ENCODE measurements at regions not wholly inside any gene's neighbourhood (a gene's known extent, or its start where the extent isn't known, plus 50 kb on each side); places are given as distances from the start of the nearest gene placed in this dataset.
"Not testable (repeated sequence)": the region's sequence is repeated elsewhere in the genome, so short reads cannot be mapped to it uniquely, and the experiment has no call there.

- TF ChIP-seq EZH2 (IDR thresholded peaks at IDR 0.05); POLR2AphosphoS5 (IDR thresholded peaks at IDR 0.05; ENCODE audit: borderline replicate concordance, low read depth, low read length); FOXP2 (optimal IDR thresholded peaks at IDR 0.05; ENCODE audit: control extremely low read depth, extremely low read length, insufficient read depth): not testable (repeated sequence)
Observed at GRCh38 chr6:80847973-80848372, 741.5 kb downstream of the BCKDHB start.
